Mesendoderm (in vitro differentiated cells): ENCODE measurements at regions not wholly inside any gene's neighbourhood (a gene's known extent, or its start where the extent isn't known, plus 50 kb on each side); places are given as distances from the start of the nearest gene placed in this dataset.
A peak's percentile ranks its signal among the peaks of the same experiment; 100 is the strongest.
"Not testable (repeated sequence)": the region's sequence is repeated elsewhere in the genome, so short reads cannot be mapped to it uniquely, and the experiment has no call there.

ENCODE experiments used
- DNase-seq: peaks from one replicate; pipeline ENCODE4 v3.0.0; 2013
- H2AK5ac ChIP-seq: 2 replicates; pipeline ENCODE4 v1.6.1; 2013; ENCODE audit warnings: low read length, inconsistent platforms
- H2BK120ac ChIP-seq: 2 replicates; pipeline ENCODE4 v1.6.1; 2013; ENCODE audit warnings: low read depth, mild to moderate bottlenecking, low read length, moderate library complexity, mixed read lengths
- H2BK15ac ChIP-seq: replicated peaks from 2 replicates; pipeline ENCODE4 v1.6.1; 2013; ENCODE audit warnings: low read depth, mild to moderate bottlenecking, moderate library complexity
- H2BK5ac ChIP-seq: 2 replicates; pipeline ENCODE4 v1.6.1; 2013; ENCODE audit warnings: low read length, inconsistent platforms
- H3K18ac ChIP-seq: 2 replicates; pipeline ENCODE4 v1.6.1; 2013; ENCODE audit warnings: mild to moderate bottlenecking, low read length, mixed read lengths
- H3K23ac ChIP-seq: one replicate; pipeline ENCODE4 v1.6.1; 2013; ENCODE audit warnings: low read length
- H3K27ac ChIP-seq: 2 replicates; pipeline ENCODE4 v1.5.1; 2013; ENCODE audit warnings: low read depth, mild to moderate bottlenecking, inconsistent platforms, low read length, moderate library complexity
- H3K27me3 ChIP-seq: 2 replicates; pipeline ENCODE4 v1.6.1; 2013; ENCODE audit warnings: low read length, control low read depth, mild to moderate bottlenecking, inconsistent platforms; ENCODE audit not compliant: insufficient read depth, poor library complexity
- H3K36me3 ChIP-seq: 2 replicates; pipeline ENCODE4 v1.6.1; 2013; ENCODE audit warnings: low read length, inconsistent platforms; ENCODE audit not compliant: control insufficient read depth, insufficient read depth
- H3K4ac ChIP-seq: one replicate; pipeline ENCODE4 v1.6.1; 2013; ENCODE audit warnings: low read depth, mild to moderate bottlenecking, low read length, moderate library complexity
- H3K4me1 ChIP-seq: 2 replicates; pipeline ENCODE4 v1.6.1; 2013; ENCODE audit warnings: low read depth, low read length, inconsistent platforms; ENCODE audit not compliant: control insufficient read depth
- H3K4me2 ChIP-seq: 2 replicates; pipeline ENCODE4 v1.6.1; 2013; ENCODE audit warnings: low read length
- H3K4me3 ChIP-seq: 2 replicates; pipeline ENCODE4 v1.5.1; 2013; ENCODE audit warnings: mild to moderate bottlenecking, low read length
- H3K56ac ChIP-seq: one replicate; pipeline ENCODE4 v1.6.1; 2013; ENCODE audit warnings: low read length
- H3K79me1 ChIP-seq: 2 replicates; pipeline ENCODE4 v1.6.1; 2013; ENCODE audit warnings: low read length, inconsistent platforms
- H3K79me2 ChIP-seq: 2 replicates; pipeline ENCODE4 v1.6.1; 2013; ENCODE audit warnings: mild to moderate bottlenecking, low read length; ENCODE audit not compliant: control insufficient read depth, insufficient read depth
- H3K9ac ChIP-seq: 2 replicates; pipeline ENCODE4 v1.6.1; 2013; ENCODE audit warnings: low read length, inconsistent platforms
- H4K5ac ChIP-seq: one replicate; pipeline ENCODE4 v1.6.1; 2013; ENCODE audit warnings: low read length
- H4K8ac ChIP-seq: one replicate; pipeline ENCODE4 v1.6.1; 2013; ENCODE audit warnings: low read depth, mild to moderate bottlenecking, control low read depth, low read length, moderate library complexity
- WGBS: extraction: QIAGEN DNeasy Blood & Tissue Kit; methylation state at CpG from one replicate; pipeline ENCODE4 v1.1.7; 2013; ENCODE audit warnings: low lambda C conversion rate, missing lambda C conversion rate; ENCODE audit not compliant: insufficient coverage; ENCODE audit errors: extremely low coverage; 5-methylcytosine and 5-hydroxymethylcytosine counted together

DNA sequence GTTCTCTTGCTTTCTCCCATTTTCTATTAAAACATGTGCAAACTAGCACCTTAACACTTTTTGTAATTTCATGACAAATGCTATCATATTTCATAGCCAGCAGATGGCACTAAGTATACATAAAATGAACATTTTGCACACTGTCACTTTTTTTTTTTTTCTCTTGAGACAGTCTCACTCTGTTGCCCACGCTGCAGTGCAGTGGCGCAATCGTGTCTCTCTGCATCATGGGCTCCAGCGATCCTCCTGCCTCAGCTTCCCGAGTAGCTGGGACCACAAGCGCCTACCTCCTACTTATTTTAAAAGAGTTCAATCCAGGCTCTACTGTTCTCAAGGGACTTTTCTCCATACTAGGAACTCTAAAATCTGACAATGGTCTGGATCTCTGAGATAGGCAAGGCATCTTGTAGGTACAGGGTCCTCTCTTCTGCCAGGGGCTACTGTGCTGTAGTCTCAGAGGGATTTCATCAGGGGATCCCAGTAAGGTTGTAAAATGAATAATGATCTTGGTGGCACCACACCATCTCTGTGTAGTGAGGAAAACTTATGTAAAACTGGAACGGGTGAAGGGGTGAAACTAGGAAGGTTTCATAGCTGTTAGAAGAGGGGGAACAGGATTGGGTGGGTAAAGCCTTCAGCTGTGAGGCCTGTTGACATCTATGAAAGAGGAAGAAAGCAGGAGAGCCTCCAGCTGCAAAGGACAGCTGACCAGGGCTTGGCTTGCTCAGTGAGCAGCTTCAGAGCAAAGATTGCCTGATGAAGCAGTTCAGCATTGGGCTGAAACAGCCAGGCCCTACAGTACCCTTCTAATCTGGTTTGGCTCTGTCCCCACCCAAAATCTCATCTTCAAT, 196.9 kb downstream of the AVL9 start:
- not testable (repeated sequence) for H3K23ac ChIP-seq, H3K27me3 ChIP-seq, H3K4me3 ChIP-seq, DNase-seq, H3K4me1 ChIP-seq, H4K8ac ChIP-seq, H4K5ac ChIP-seq, H3K36me3 ChIP-seq, H3K79me2 ChIP-seq, H3K18ac ChIP-seq, H3K4me2 ChIP-seq, H3K79me1 ChIP-seq, H3K9ac ChIP-seq, H3K27ac ChIP-seq, H3K56ac ChIP-seq, H2BK120ac ChIP-seq, H2BK5ac ChIP-seq, H2BK15ac ChIP-seq, H3K4ac ChIP-seq, H2AK5ac ChIP-seq
- no CpG with 5 or more reads among the region's 7 CpGs for WGBS

DNA sequence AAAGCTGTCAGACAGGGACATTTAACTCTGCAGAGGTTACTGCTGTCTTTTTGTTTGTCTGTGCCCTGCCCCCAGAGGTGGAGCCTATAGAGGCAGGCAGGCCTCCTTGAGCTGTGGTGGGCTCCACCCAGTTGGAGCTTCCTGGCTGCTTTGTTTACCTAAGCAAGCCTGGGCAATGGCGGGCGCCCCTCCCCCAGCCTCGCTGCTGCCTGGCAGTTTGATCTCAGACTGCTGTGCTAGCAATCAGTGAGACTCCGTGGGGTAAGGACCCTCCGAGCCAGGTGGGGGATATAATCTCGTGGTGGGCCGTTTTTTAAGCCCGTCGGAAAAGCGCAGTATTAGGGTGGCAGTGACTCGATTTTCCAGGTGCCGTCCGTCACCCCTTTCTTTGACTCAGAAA, 192.8 kb downstream of the AVL9 start:
- not testable (repeated sequence) for H3K9ac ChIP-seq, H3K4me2 ChIP-seq, H3K18ac ChIP-seq, H3K79me2 ChIP-seq, H4K5ac ChIP-seq, H3K27me3 ChIP-seq, H2AK5ac ChIP-seq, H4K8ac ChIP-seq, H3K4ac ChIP-seq, H2BK5ac ChIP-seq, H3K23ac ChIP-seq, H2BK120ac ChIP-seq, H3K56ac ChIP-seq, DNase-seq, H3K4me1 ChIP-seq, H3K4me3 ChIP-seq, H3K27ac ChIP-seq, H2BK15ac ChIP-seq, H3K36me3 ChIP-seq, H3K79me1 ChIP-seq
- WGBS, result no CpG with 5 or more reads among the region's 13 CpGs

DNA sequence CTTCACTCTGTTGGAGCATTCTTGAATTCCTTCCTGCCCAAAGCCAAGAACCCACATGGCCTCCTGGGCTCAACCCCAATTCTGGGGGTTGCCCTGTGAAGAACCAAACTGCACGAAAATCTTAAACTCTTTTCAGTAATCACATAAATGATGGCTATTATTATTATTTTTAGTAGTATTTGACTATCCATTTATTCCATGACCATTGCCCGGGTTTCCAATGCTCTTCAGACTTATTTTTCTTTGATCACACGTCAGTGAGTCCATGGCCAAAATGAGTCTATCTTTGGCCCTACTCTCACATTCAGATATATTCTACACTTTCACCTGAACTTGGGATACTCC, 185.9 kb downstream of the AVL9 start:
- H3K56ac ChIP-seq, result no peak overlapping the region
- no CpG with 5 or more reads among the region's 3 CpGs for WGBS

DNA sequence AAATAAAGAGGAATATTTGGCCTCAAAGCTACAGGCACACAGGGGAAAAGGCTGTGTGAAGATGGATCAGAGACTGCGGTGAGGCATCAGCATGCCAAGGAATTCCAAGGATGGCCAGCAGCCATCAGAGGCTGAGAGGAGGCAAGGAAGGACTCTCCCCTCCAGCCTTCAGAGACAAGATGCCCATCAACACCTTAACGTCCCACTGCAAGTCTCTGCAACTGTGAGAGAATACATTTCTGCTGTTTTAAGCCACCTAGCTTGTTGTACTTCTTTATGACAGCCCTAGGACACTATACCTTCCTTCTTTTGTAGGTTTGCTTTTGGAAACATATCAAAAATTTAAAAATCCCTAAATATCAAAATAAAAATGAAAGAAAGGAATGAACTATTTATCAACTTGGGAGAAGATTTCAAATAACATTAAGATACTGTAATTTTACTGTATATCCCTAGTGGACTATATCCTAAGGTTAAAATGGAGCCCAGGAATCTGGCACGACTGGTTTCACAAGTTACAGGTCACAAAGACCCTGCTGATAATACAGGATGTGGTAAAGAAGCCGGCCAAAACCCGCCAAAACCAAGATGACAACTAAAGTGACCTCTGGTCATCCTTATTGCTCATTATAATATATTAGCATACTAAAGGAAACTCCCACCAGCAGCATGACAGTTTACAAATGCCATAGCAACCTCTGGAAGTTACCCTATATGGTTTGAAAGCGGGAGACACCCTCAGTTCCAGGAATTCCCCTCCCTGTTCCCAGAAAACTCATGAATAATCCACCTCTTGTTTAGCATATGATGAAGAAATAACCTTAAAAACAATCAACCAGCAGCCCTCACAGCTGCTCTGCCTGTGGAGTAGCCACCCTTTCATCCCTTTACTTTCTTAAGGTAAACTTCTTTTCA, 185.2 kb downstream of the AVL9 start:
- no peak overlapping the region for H3K27ac ChIP-seq

More for the DNA sequence above, 185.9 kb downstream of the AVL9 start:
- Histone ChIP-seq H3K79me1 (no peaks in the 10 kb centered on the region), H3K4me2 (no peak overlapping the region), H3K4me3 (no peak overlapping the region), H3K9ac (no peak overlapping the region), H3K79me2 (no peaks in the 10 kb centered on the region), H3K4ac (no peak overlapping the region), H3K4me1 (peaks cover 4% of the 10 kb centered on the region), H2BK15ac (no peak overlapping the region), H4K8ac (no peak overlapping the region), H3K36me3 (no peaks in the 10 kb centered on the region), H2BK5ac (no peak overlapping the region), H3K27me3 (no peaks in the 10 kb centered on the region), H2BK120ac (no peak overlapping the region), H4K5ac (no peak overlapping the region), H3K27ac (no peak overlapping the region), H3K23ac (no peak overlapping the region), H2AK5ac (no peak overlapping the region), H3K18ac (no peak overlapping the region)
- no peak for DNase-seq

DNA sequence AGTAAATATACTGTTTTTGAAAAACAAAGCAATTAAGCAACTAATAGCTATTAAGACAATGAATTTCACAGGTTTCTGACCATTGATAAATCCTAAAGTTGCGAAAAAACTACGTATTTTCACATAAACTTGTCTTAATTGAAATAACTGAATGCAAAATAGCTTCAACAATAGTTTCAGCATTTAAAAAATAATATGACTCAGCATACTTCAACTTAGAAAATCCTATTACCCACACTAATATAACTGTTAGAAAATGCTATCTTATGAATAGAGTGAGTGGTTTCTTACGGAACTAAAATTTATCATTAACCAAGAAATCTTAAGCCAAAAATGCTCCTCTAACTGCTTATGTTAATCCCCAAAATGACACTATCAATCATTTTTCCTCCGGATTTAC, 183.9 kb downstream of the AVL9 start:
- no peak overlapping the region for H2BK5ac ChIP-seq
- no peak overlapping the region for H3K4ac ChIP-seq
- H3K4me3 ChIP-seq, result no peak overlapping the region
- no peak overlapping the region for H3K9ac ChIP-seq
- WGBS, result no CpG with 5 or more reads among the region's 4 CpGs
- no peak overlapping the region for H3K27ac ChIP-seq
- H3K23ac ChIP-seq, result no peak overlapping the region
- H2BK15ac ChIP-seq, result no peak overlapping the region
- H3K4me2 ChIP-seq, result no peak overlapping the region
- H2BK120ac ChIP-seq, result no peak overlapping the region
- H4K8ac ChIP-seq, result no peak overlapping the region
- H3K27me3 ChIP-seq, result no peaks in the 10 kb centered on the region
- H3K36me3 ChIP-seq, result no peaks in the 10 kb centered on the region
- no peak overlapping the region for H3K18ac ChIP-seq
- no peak overlapping the region for H3K56ac ChIP-seq
- no peaks in the 10 kb centered on the region for H3K79me2 ChIP-seq
- no peak for DNase-seq
- no peaks in the 10 kb centered on the region for H3K79me1 ChIP-seq
- H4K5ac ChIP-seq, result no peak overlapping the region
- H2AK5ac ChIP-seq, result no peak overlapping the region
- H3K4me1 ChIP-seq, result peaks cover 4% of the 10 kb centered on the region

More for the DNA sequence above, 185.2 kb downstream of the AVL9 start:
- H3K36me3 ChIP-seq, result no peaks in the 10 kb centered on the region
- no peak overlapping the region for H2BK15ac ChIP-seq
- no peak overlapping the region for H3K4me2 ChIP-seq
- H2BK5ac ChIP-seq, result peak overlapping the region; percentile 55
- H3K79me1 ChIP-seq, result no peaks in the 10 kb centered on the region
- no peak overlapping the region for H4K5ac ChIP-seq
- no peaks in the 10 kb centered on the region for H3K27me3 ChIP-seq
- peak overlapping the region; percentile 70 for H3K56ac ChIP-seq
- no peak overlapping the region for H3K23ac ChIP-seq
- H4K8ac ChIP-seq, result no peak overlapping the region
- no peak overlapping the region for H3K9ac ChIP-seq
- WGBS, result no CpG with 5 or more reads among the region's 6 CpGs
- H3K4me3 ChIP-seq, result no peak overlapping the region
- H3K79me2 ChIP-seq, result no peaks in the 10 kb centered on the region
- no peak overlapping the region for H2BK120ac ChIP-seq
- H3K4ac ChIP-seq, result no peak overlapping the region
- no peak overlapping the region for H3K18ac ChIP-seq
- H2AK5ac ChIP-seq, result no peak overlapping the region
- DNase-seq, result peak; percentile 90
- peaks cover 4% of the 10 kb centered on the region for H3K4me1 ChIP-seq
